K562 (cell line): ENCODE measurements at regions not wholly inside any gene's neighbourhood (a gene's known extent, or its start where the extent isn't known, plus 50 kb on each side); places are given as distances from the start of the nearest gene placed in this dataset.

Experiments
- ATAC-seq: fragments of 200-7000 bp; cut with Tn5 transposase; 3 replicates; pipeline ENCODE4 v1.9.1; 2020; ENCODE audit warnings: moderate library complexity
- BruUV-seq: library from RNA; stranded (reverse); fragments of 400-500 nt; replicated peaks from 2 replicates; lab custom pipeline; 2021; lab: Mats Ljungman, UMichigan
- CTCF ChIA-PET: fragments of 300-600 bp; formaldehyde crosslinking; extraction: SDS; loops from one replicate; lab custom pipeline; 2021; ENCODE audit warnings: low intra/inter-chr PET ratio; lab: Yijun Ruan, JAX
- POLR2A ChIA-PET: fragments of 300-600, 350-650 bp; sonication (Branson Sonifier 250); formaldehyde crosslinking; extraction: SDS; loops from one replicate; lab custom pipeline; 2021; ENCODE audit warnings: antibody characterized with exemption, inconsistent platforms; lab: Yijun Ruan, JAX
- DNase-seq, 4 experiments: peaks; one replicate each; pipeline versions ENCODE4 v3.0.0 to v3.0.0-alpha.2; 2011 to 2018; ENCODE audit warnings: low spot score in 3 of 4, mixed read lengths in 3 of 4; ENCODE audit errors: extremely low read depth in 1 of 4
- FAIRE-seq: peaks from 2 replicates; lab custom pipeline; 2011; peaks lifted over from hg19 to GRCh38; lab: Jason Lieb, UNC
- H2AFZ ChIP-seq: 2 replicates; pipeline ENCODE4 v1.6.0; 2011; ENCODE audit warnings: low read depth, low read length, control low read depth, inconsistent platforms
- H3K27ac ChIP-seq: fragments of 200-600 bp; 3 replicates; pipeline ENCODE4 v1.8.0; 2011; ENCODE audit warnings: low read depth, mild to moderate bottlenecking, control low read depth, inconsistent platforms, low read length, moderate library complexity, mixed read lengths; ENCODE audit errors: extremely low read depth
- H3K27me3 ChIP-seq, 2 experiments: fragments of 300-600 bp in 1 of 2; 2 replicates in 1 of 2; 3 replicates in 1 of 2; pipeline versions ENCODE4 v1.6.0 to v1.8.0; 2011; ENCODE audit warnings: inconsistent platforms in 2 of 2, low read length in 2 of 2, mild to moderate bottlenecking in 1 of 2, mixed read lengths in 1 of 2, moderate library complexity in 1 of 2; ENCODE audit not compliant: control insufficient read depth in 2 of 2, insufficient read depth in 2 of 2
- H3K36me3 ChIP-seq: fragments of 300-600 bp; 3 replicates; pipeline ENCODE4 v1.8.0; 2011; ENCODE audit warnings: mild to moderate bottlenecking, low read length, inconsistent platforms; ENCODE audit not compliant: control insufficient read depth, insufficient read depth
- H3K4me1 ChIP-seq, 2 experiments: fragments of 200-600 bp in 1 of 2; replicated peaks in 1 of 2; 2 replicates in 1 of 2; 3 replicates in 1 of 2; pipeline versions ENCODE4 v1.5.1 to v1.8.0; 2011; ENCODE audit warnings: inconsistent platforms in 2 of 2, low read length in 2 of 2, mild to moderate bottlenecking in 1 of 2, mixed read lengths in 1 of 2, moderate library complexity in 1 of 2; ENCODE audit not compliant: control insufficient read depth in 2 of 2, insufficient read depth in 2 of 2
- H3K4me2 ChIP-seq: 2 replicates; pipeline ENCODE4 v1.6.1; 2011; ENCODE audit warnings: low read length, control low read depth, inconsistent platforms, mixed read lengths; ENCODE audit not compliant: insufficient read depth
- H3K4me3 ChIP-seq: fragments of 200-600 bp; sonication (generic), shearing (Covaris generic); 2 replicates; pipeline ENCODE4 v1.5.1; 2016; ENCODE audit warnings: control low read depth, inconsistent platforms
- H3K79me2 ChIP-seq: fragments of 200-600 bp; 3 replicates; pipeline ENCODE4 v1.8.0; 2011; ENCODE audit warnings: low read length, inconsistent platforms; ENCODE audit not compliant: control insufficient read depth, insufficient read depth
- H3K9ac ChIP-seq, 2 experiments: 2 replicates each; pipeline versions ENCODE4 v1.6.0 to v1.6.1; 2011; ENCODE audit warnings: low read depth in 2 of 2, low read length in 2 of 2, control low read depth in 1 of 2, inconsistent platforms in 1 of 2, mild to moderate bottlenecking in 1 of 2, mixed read lengths in 1 of 2; ENCODE audit not compliant: insufficient read depth in 1 of 2
- H3K9me1 ChIP-seq: one replicate; pipeline ENCODE4 v1.6.0; 2011; ENCODE audit warnings: inconsistent platforms, mild to moderate bottlenecking, low read length, moderate library complexity; ENCODE audit not compliant: control insufficient read depth, insufficient read depth
- H3K9me3 ChIP-seq: replicated peaks from 2 replicates; pipeline ENCODE4 v1.5.1; 2011; ENCODE audit warnings: low read depth, low read length, inconsistent platforms; ENCODE audit not compliant: control insufficient read depth, insufficient read depth
- H4K20me1 ChIP-seq: replicated peaks from 2 replicates; pipeline ENCODE4 v1.6.1; 2011; ENCODE audit warnings: low read length, inconsistent platforms, mixed read lengths; ENCODE audit not compliant: control insufficient read depth, insufficient read depth
- NR3C1 ChIP-seq: sonication (generic); formaldehyde crosslinking; IDR thresholded peaks from 2 replicates; pipeline ENCODE4 v1.8.1; 2022; ENCODE audit warnings: missing genetic modification reagents
- NRF1 ChIP-seq, 2 experiments: fragments of 450-650 bp; IDR thresholded peaks in 1 of 2; conservative IDR thresholded peaks in 1 of 2; 2 replicates each; pipeline ENCODE4 v1.6.1; 2014; ENCODE audit warnings: mild to moderate bottlenecking in 2 of 2
- RUNX1 ChIP-seq: sonication (generic); IDR thresholded peaks from 2 replicates; pipeline ENCODE4 v1.6.1; 2016; ENCODE audit warnings: antibody characterized with exemption, low read depth
- SRSF3 ChIP-seq: fragments of 200-400 bp; formaldehyde crosslinking; IDR thresholded peaks from 2 replicates; pipeline ENCODE4 v1.6.1; 2016; ENCODE audit warnings: mild to moderate bottlenecking, low read length, moderate library complexity; ENCODE audit not compliant: insufficient read depth
- ZNF217 ChIP-seq: sonication (generic); formaldehyde crosslinking; IDR thresholded peaks from 2 replicates; pipeline ENCODE4 v1.8.0; 2022; ENCODE audit warnings: mild to moderate bottlenecking, missing genetic modification reagents
- WGBS: fragments of 100-300 bp; shearing (Covaris generic); methylation state at CpG from one replicate; pipeline ENCODE4 v1.1.6; 2016; ENCODE audit warnings: low coverage, mixed read lengths; ENCODE audit not compliant: insufficient coverage; ENCODE audit errors: missing lambda C conversion rate; 5-methylcytosine and 5-hydroxymethylcytosine counted together
- in situ Hi-C: fragments of 300-500 bp; cut with MboI; formaldehyde crosslinking; loops from 4 replicates; pipeline ENCODE4 v1.15.0; 2018; ENCODE audit warnings: inconsistent platforms, mixed read lengths
- intact Hi-C: fragments of 100-400 bp; cut with micrococcal nuclease; formaldehyde crosslinking; loops from 2 replicates; pipeline ENCODE4 v1.14.2; 2022

DNA sequence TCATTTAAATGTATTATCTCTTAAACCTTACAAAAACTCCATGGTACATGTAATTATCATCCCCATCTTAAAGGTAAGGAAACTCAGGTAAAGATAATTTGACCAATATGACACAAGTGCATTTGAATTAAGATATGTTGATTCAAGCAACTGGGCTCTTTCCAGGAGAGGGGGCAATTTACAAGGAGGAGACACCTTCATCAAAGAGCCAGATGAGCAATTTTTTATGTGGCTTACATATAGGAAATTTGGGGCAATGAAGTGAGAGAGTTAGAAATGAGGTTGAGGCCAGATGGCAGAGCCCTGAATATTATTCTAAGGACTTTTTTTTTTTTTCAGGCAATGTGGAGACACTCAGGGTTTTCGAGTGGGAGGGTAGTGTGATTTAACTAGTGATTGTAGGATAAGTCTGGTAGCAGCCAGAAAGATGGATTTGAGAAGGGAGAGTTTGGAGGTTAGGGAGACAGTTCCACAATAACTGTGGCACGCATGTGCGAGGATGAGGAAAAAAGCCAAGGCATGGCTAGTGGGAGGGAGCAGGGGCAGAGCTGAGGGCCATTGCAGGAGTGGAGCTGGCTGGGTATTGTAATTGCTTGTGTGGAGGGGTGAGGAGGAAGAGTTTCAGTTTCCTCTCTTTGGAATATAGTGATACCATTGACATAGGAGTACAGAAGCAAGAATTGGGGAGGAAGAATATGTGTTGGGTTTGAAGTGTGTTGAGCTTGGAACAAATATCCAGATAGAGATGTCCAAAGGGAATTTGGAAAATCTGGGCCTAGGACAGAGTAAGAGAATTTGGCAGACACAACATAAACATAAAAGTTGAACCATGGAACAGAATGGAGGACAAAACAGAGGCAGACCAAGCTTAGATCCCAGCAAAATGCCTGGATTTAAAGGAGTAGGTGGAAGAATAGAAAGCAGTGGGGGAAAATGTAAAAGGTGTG is 72.0 kb downstream of the ACTBL2 start:
- no peak overlapping the region for H3K4me3 ChIP-seq
- H4K20me1 ChIP-seq, result no peaks in the 10 kb centered on the region
- no peaks in the 10 kb centered on the region for H3K4me1 ChIP-seq
- FAIRE-seq (no peak), ATAC-seq (no peak), DNase-seq (no peak)
- no peaks in the 10 kb centered on the region for H3K9me1 ChIP-seq
- no TSS peak for BruUV-seq
- in situ Hi-C loops (no loop called here), intact Hi-C loops (no loop called here)
- H3K79me2 ChIP-seq, result no peaks in the 10 kb centered on the region
- WGBS, result 5% methylated on average over 3 of the region's 3 CpGs
- H3K9ac ChIP-seq, result no peak overlapping the region
- no peak for TF ChIP-seq SRSF3
- no peak for TF ChIP-seq ZNF217
- TF ChIP-seq NR3C1 (CRISPR knock-in tag), result no peak
- TF ChIP-seq RUNX1, result no peak
- 0 out of 4 replicates have a peak, but pooled peaks of 1 of the 2 experiments have one; percentile 26 for TF ChIP-seq NRF1 (conservative IDR thresholded peaks at IDR 0.05 in 1 of 2, IDR thresholded peaks at IDR 0.05 in 1 of 2)
- no peak overlapping the region for H3K27ac ChIP-seq
- no peaks in the 10 kb centered on the region for H3K36me3 ChIP-seq
- ChIA-PET CTCF (interaction anchor here (0.6 kb wide), 1 partner anchor 20 kb away, joined by 3 read pairs; no protein-coding TSS in a partner anchor), POLR2A (interaction anchor here (0.6 to 0.8 kb wide), 3 partner anchors 8 to 12 kb away, joined by 3 read pairs; no protein-coding TSS in a partner anchor)
- no peaks in the 10 kb centered on the region for H3K27me3 ChIP-seq
- H2AFZ ChIP-seq, result no peak overlapping the region
- no peak overlapping the region for H3K4me2 ChIP-seq
- H3K9me3 ChIP-seq, result no peaks in the 10 kb centered on the region
